OCI-LY1 (cell line): ENCODE measurements at regions not wholly inside any gene's neighbourhood (a gene's known extent, or its start where the extent isn't known, plus 50 kb on each side); places are given as distances from the start of the nearest gene placed in this dataset.

Source experiments
- H2AFZ ChIP-seq: fragments of 200-600 bp; sonication (generic), shearing (Covaris generic); 2 replicates; pipeline ENCODE4 v1.6.0; 2014; ENCODE audit warnings: antibody characterized with exemption, mild to moderate bottlenecking, low read length
- H3F3A ChIP-seq: fragments of 200-600 bp; sonication (generic), shearing (Covaris generic); 2 replicates; pipeline ENCODE4 v1.6.0; 2014; ENCODE audit warnings: mild to moderate bottlenecking, antibody characterized with exemption, low read length, moderate library complexity; ENCODE audit not compliant: insufficient read depth
- H3K27ac ChIP-seq: fragments of 200-600 bp; sonication (generic); 2 replicates; pipeline ENCODE4 v1.5.1; 2014; ENCODE audit warnings: low read length, mixed run types, mild to moderate bottlenecking, low read depth; ENCODE audit not compliant: poor library complexity, severe bottlenecking
- H3K27me3 ChIP-seq: fragments of 200-600 bp; sonication (generic); 2 replicates; pipeline ENCODE4 v1.6.0; 2014; ENCODE audit warnings: antibody characterized with exemption, mild to moderate bottlenecking, low read length, moderate library complexity; ENCODE audit not compliant: insufficient read depth
- H3K36me3 ChIP-seq: fragments of 200-600 bp; sonication (generic); 2 replicates; pipeline ENCODE4 v1.6.1; 2014; ENCODE audit warnings: mild to moderate bottlenecking, antibody characterized with exemption, low read length, moderate library complexity, mixed read lengths; ENCODE audit not compliant: insufficient read depth
- H3K4me1 ChIP-seq: fragments of 200-600 bp; sonication (generic); 2 replicates; pipeline ENCODE4 v1.5.1; 2014; ENCODE audit warnings: mild to moderate bottlenecking, low read length, moderate library complexity; ENCODE audit not compliant: insufficient read depth, severe bottlenecking
- H3K4me2 ChIP-seq: fragments of 200-600 bp; sonication (generic), shearing (Covaris generic); 2 replicates; pipeline ENCODE4 v1.6.1; 2014; ENCODE audit warnings: low read length
- H3K4me3 ChIP-seq: fragments of 200-600 bp; sonication (generic); 2 replicates; pipeline ENCODE4 v1.5.1; 2014; ENCODE audit warnings: low read length, low read depth, mild to moderate bottlenecking, mixed read lengths; ENCODE audit not compliant: poor library complexity, severe bottlenecking
- H3K79me2 ChIP-seq: fragments of 200-600 bp; shearing (Covaris generic); 2 replicates; pipeline ENCODE4 v1.6.1; 2016; ENCODE audit warnings: mixed run types, low read length, mixed read lengths; ENCODE audit not compliant: insufficient read depth
- H3K9ac ChIP-seq: fragments of 200-600 bp; sonication (generic), shearing (Covaris generic); 2 replicates; pipeline ENCODE4 v1.6.1; 2014; ENCODE audit warnings: mild to moderate bottlenecking, low read length, mixed read lengths
- H3K9me2 ChIP-seq: fragments of 200-600 bp; sonication (generic), shearing (Covaris generic); 2 replicates; pipeline ENCODE4 v1.6.1; 2014; ENCODE audit warnings: low read depth, mild to moderate bottlenecking, low read length, mixed read lengths
- H3K9me3 ChIP-seq: fragments of 200-600 bp; shearing (Covaris generic); 2 replicates; pipeline ENCODE4 v1.6.1; 2014; ENCODE audit warnings: low read length, mixed read lengths
- H4K20me1 ChIP-seq: fragments of 200-600 bp; sonication (generic), shearing (Covaris generic); 2 replicates; pipeline ENCODE4 v1.6.0; 2016; ENCODE audit warnings: mild to moderate bottlenecking, low read length; ENCODE audit not compliant: insufficient read depth
- EZH2 ChIP-seq: fragments of 200-600 bp; sonication (generic), shearing (Covaris generic); IDR thresholded peaks from 2 replicates; pipeline ENCODE4 v1.8.0; 2017; ENCODE audit warnings: borderline replicate concordance, mixed run types, mild to moderate bottlenecking, antibody characterized with exemption, low read length, moderate library complexity, mixed read lengths
- TF ChIP-seq, protein P1 (sequence below): fragments of 200-600 bp; sonication (generic), shearing (Covaris generic); IDR thresholded peaks from 2 replicates; pipeline ENCODE4 v1.5.1; 2017; ENCODE audit warnings: mild to moderate bottlenecking, antibody characterized with exemption, low read length, moderate library complexity, mixed read lengths

- H3K4me1 ChIP-seq = peaks cover 35% of the 10 kb centered on the region
- H3F3A ChIP-seq = no peaks in the 10 kb centered on the region
- no peak overlapping the region for H3K4me3 ChIP-seq
- H3K27me3 ChIP-seq = no peaks in the 10 kb centered on the region
- TF ChIP-seq EZH2 = no peak
- TF ChIP-seq, protein P1, sequence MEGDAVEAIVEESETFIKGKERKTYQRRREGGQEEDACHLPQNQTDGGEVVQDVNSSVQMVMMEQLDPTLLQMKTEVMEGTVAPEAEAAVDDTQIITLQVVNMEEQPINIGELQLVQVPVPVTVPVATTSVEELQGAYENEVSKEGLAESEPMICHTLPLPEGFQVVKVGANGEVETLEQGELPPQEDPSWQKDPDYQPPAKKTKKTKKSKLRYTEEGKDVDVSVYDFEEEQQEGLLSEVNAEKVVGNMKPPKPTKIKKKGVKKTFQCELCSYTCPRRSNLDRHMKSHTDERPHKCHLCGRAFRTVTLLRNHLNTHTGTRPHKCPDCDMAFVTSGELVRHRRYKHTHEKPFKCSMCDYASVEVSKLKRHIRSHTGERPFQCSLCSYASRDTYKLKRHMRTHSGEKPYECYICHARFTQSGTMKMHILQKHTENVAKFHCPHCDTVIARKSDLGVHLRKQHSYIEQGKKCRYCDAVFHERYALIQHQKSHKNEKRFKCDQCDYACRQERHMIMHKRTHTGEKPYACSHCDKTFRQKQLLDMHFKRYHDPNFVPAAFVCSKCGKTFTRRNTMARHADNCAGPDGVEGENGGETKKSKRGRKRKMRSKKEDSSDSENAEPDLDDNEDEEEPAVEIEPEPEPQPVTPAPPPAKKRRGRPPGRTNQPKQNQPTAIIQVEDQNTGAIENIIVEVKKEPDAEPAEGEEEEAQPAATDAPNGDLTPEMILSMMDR = no peak
- H3K36me3 ChIP-seq = no peaks in the 10 kb centered on the region
- no peaks in the 10 kb centered on the region for H3K79me2 ChIP-seq
- no peak overlapping the region for H3K4me2 ChIP-seq
- H3K9ac ChIP-seq = no peak overlapping the region
- no peaks in the 10 kb centered on the region for H3K9me2 ChIP-seq
- peak overlapping the region; percentile 87 for H3K27ac ChIP-seq
- H3K9me3 ChIP-seq = peaks cover 10% of the 10 kb centered on the region
- no peak overlapping the region for H2AFZ ChIP-seq
- no peaks in the 10 kb centered on the region for H4K20me1 ChIP-seq
Observed at GRCh38 chr17:27216836-27217235, 77.1 kb upstream of the WSB1 start.

DNA sequence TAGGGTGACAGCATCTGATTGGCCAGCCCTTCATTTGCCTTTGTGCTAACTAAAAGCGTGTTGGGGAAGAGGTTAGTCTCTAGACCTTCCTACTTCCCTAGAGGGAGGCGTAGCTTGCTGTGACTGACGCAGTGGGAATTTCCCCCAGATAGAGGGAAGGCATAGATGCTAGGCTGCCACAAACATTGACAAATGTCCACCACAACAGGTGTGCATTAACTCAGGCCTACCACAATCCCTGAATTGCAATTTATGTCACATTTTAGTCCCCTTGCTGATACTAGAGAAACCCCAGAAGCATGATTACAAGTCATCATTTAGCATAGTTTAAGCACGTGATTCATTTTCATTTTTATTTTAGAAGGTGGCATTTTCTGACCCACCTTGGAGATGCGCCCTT lies 76.3 kb upstream of the WSB1 start:
- Histone ChIP-seq H3F3A (no peaks in the 10 kb centered on the region), H4K20me1 (no peaks in the 10 kb centered on the region), H3K9me2 (no peaks in the 10 kb centered on the region), H3K79me2 (no peaks in the 10 kb centered on the region), H3K4me1 (peaks cover 35% of the 10 kb centered on the region), H3K4me2 (peak overlapping the region; percentile 7; the same call in 1 of the 2 replicates), H3K27me3 (no peaks in the 10 kb centered on the region), H3K4me3 (no peak overlapping the region), H2AFZ (no peak overlapping the region; the same call in 1 of the 2 replicates), H3K27ac (peak overlapping the region; percentile 87), H3K9ac (no peak overlapping the region), H3K9me3 (peaks cover 10% of the 10 kb centered on the region), H3K36me3 (no peaks in the 10 kb centered on the region)
- TF ChIP-seq, protein P1 = no peak
- TF ChIP-seq EZH2 = no peak

- peaks cover 10% of the 10 kb centered on the region for H3K9me3 ChIP-seq
- peak overlapping the region; percentile 7; the same call in 1 of the 2 replicates for H3K4me2 ChIP-seq
- no peaks in the 10 kb centered on the region for H3F3A ChIP-seq
- no peak for TF ChIP-seq EZH2
- TF ChIP-seq, protein P1 = no peak
- no peaks in the 10 kb centered on the region for H3K79me2 ChIP-seq
- no peaks in the 10 kb centered on the region for H4K20me1 ChIP-seq
- peaks cover 35% of the 10 kb centered on the region for H3K4me1 ChIP-seq
- no peaks in the 10 kb centered on the region for H3K9me2 ChIP-seq
- peak overlapping the region; percentile 53; the same call in 1 of the 2 replicates for H2AFZ ChIP-seq
- no peak overlapping the region for H3K4me3 ChIP-seq
- H3K27ac ChIP-seq = peak overlapping the region; percentile 87
- H3K27me3 ChIP-seq = no peaks in the 10 kb centered on the region
- H3K9ac ChIP-seq = no peak overlapping the region; the same call in 1 of the 2 replicates
- no peaks in the 10 kb centered on the region for H3K36me3 ChIP-seq
Observed at GRCh38 chr17:27218041-27218440, 75.9 kb upstream of the WSB1 start.
